Activated CD4-positive, alpha-beta T cell treated with anti-CD3 and anti-CD28 coated beads, Interleukin-2, amount 50 U/mL, for 24 hours (primary cell): ENCODE measurements at regions not wholly inside any gene's neighbourhood (a gene's known extent, or its start where the extent isn't known, plus 50 kb on each side); places are given as distances from the start of the nearest gene placed in this dataset.
"Not testable (repeated sequence)": the region's sequence is repeated elsewhere in the genome, so short reads cannot be mapped to it uniquely, and the experiment has no call there.

ENCODE experiments used
- DNase-seq, 2 donors: peaks; one replicate each; pipeline ENCODE4 v3.0.0-alpha.2; 2020; ENCODE audit warnings: low read depth in 1 of 2, low spot score in 1 of 2

- no peak for DNase-seq
Measured at GRCh38 chr6:168369786-168370185, 50.2 kb upstream of the DACT2 start.

GRCh38 chr6:168370310-168370991, 50.9 kb upstream of the DACT2 start:
- DNase-seq: peak; percentile 28 to 29

GRCh38 chr6:168371185-168371584, 51.6 kb upstream of the DACT2 start:
- no peak for DNase-seq

- no peak for DNase-seq
Measured at GRCh38 chr6:168371618-168371980, 52.0 kb upstream of the DACT2 start.

- no peak for DNase-seq
Measured at GRCh38 chr6:168371981-168372711, 52.6 kb upstream of the DACT2 start.

GRCh38 chr6:168372889-168373288, 53.3 kb upstream of the DACT2 start:
- no peak for DNase-seq

GRCh38 chr6:168373389-168373788, 53.8 kb upstream of the DACT2 start:
- no peak for DNase-seq

- DNase-seq: no peak
Measured at GRCh38 chr6:168374051-168374502, 54.5 kb upstream of the DACT2 start.

GRCh38 chr6:168374541-168375071, 55.0 kb upstream of the DACT2 start:
- DNase-seq: no peak

GRCh38 chr6:168376120-168376519, 56.5 kb upstream of the DACT2 start:
- DNase-seq: no peak

- DNase-seq: no peak
Measured at GRCh38 chr6:168376811-168377483, 57.4 kb upstream of the DACT2 start.

GRCh38 chr6:168377484-168377855, 57.9 kb upstream of the DACT2 start:
- no peak for DNase-seq

GRCh38 chr6:168377856-168378832, 58.6 kb upstream of the DACT2 start:
- no peak for DNase-seq

- DNase-seq: not testable (repeated sequence)
Measured at GRCh38 chr6:168379579-168379978, 60.0 kb upstream of the DACT2 start.

GRCh38 chr6:168380166-168380955, 60.6 kb upstream of the SMOC2 start:
- DNase-seq: not testable (repeated sequence)

GRCh38 chr6:168380956-168381605, 59.9 kb upstream of the SMOC2 start:
- no peak for DNase-seq

- no peak for DNase-seq
Measured at GRCh38 chr6:168381726-168382458, 59.1 kb upstream of the SMOC2 start.

- no peak for DNase-seq
Measured at GRCh38 chr6:168383062-168383854, 57.7 kb upstream of the SMOC2 start.
